Activated CD4-positive, alpha-beta memory T cell treated with anti-CD3 and anti-CD28 coated beads, Interleukin-2, amount 10 ng/mL, durations not matched to agents 7 days and 5 days (primary cell): ENCODE measurements at regions not wholly inside any gene's neighbourhood (a gene's known extent, or its start where the extent isn't known, plus 50 kb on each side); places are given as distances from the start of the nearest gene placed in this dataset.
"Not testable (repeated sequence)": the region's sequence is repeated elsewhere in the genome, so short reads cannot be mapped to it uniquely, and the experiment has no call there.

Experiments
- CTCF ChIA-PET: fragments of 350-600 bp; sonication (Branson Sonifier 250); formaldehyde crosslinking; loops from one replicate; lab custom pipeline; 2021; ENCODE audit warnings: antibody characterized with exemption, inconsistent platforms; lab: Charles Lee
- POLR2A ChIA-PET: fragments of 350-600 bp; sonication (Branson Sonifier 250); formaldehyde crosslinking; loops from one replicate; lab custom pipeline; 2021; ENCODE audit warnings: antibody characterized with exemption; lab: Charles Lee
- DNase-seq: peaks from one replicate; pipeline ENCODE4 v3.0.0-alpha.2; 2020
- H3K27ac Mint-ChIP-seq: one replicate; pipeline ENCODE4 v1.8.0; 2021; ENCODE audit warnings: mild to moderate bottlenecking, mixed read lengths
- H3K27me3 Mint-ChIP-seq: one replicate; pipeline ENCODE4 v1.8.0; 2021; ENCODE audit warnings: mixed read lengths
- H3K36me3 Mint-ChIP-seq: one replicate; pipeline ENCODE4 v1.8.0; 2021; ENCODE audit warnings: low read depth, mixed read lengths
- H3K4me1 Mint-ChIP-seq: one replicate; pipeline ENCODE4 v1.8.0; 2021; ENCODE audit warnings: mixed read lengths
- H3K4me3 Mint-ChIP-seq: one replicate; pipeline ENCODE4 v1.8.0; 2021; ENCODE audit warnings: mild to moderate bottlenecking, mixed read lengths
- H3K9me3 Mint-ChIP-seq: one replicate; pipeline ENCODE4 v1.8.0; 2021; ENCODE audit warnings: mixed read lengths

DNA sequence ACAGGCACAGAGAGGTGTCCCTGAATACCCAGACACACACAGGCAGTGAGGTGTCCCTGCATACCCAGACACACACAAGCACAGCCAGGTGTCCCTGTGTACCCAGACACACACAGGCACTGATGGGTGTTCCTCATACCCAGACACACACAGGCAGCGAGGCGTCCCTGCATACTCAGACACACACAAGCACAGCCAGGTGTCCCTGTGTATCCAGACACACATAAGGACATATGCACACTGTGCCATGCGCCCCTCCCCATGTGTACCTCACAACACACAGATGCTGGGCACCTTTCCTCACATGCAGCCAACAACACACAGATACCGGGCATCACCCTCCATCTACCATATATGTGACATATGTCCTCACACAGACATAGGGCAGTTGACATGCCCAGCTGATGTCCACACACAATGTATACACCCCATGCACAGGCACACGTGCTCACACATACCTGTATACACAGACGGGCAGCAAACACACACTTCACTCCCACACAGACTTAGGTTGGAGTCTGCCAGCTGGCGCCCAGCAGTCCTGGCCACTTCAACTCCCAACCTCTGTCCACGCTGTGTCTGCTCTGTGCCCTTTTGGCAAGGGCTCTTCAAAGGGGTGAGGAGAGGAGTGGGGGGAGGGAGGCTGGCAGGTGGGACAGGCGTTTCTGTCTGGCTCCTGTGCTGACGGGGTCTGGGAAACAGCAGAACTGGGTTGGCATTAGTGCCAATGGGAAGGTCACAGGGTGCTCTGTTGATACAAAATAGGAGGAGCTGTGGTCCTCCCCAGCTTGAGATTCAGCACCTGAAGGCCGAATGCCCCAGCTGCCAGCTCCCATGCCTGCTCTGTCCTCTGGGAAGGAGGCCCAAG is 69.4 kb upstream of the ALX4 start:
- Mint-ChIP-seq H3K9me3 (no peaks in the 10 kb centered on the region), H3K27ac (no peak overlapping the region), H3K4me3 (no peak overlapping the region), H3K27me3 (peaks cover 3% of the 10 kb centered on the region), H3K36me3 (no peaks in the 10 kb centered on the region), H3K4me1 (no peaks in the 10 kb centered on the region)
- DNase-seq = no peak
- POLR2A ChIA-PET = no interaction called here
- CTCF ChIA-PET = no interaction called here

DNA sequence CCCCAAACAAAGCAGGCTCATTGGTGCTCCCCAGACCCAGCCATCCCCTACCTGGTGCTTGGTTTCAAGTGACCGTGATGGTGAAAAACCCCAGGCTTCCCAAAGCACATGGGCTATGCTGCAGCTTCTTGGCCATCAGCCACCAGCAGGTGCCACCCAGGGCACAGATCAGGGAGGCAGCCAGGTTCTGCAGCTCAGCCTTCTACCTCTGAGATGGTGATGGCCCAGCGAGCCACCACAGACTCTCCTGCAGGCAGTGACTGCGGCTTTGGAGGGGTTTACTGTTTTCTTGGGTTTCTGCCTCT is 70.0 kb upstream of the ALX4 start:
- Mint-ChIP-seq H3K4me1 (no peaks in the 10 kb centered on the region), H3K9me3 (no peaks in the 10 kb centered on the region), H3K36me3 (no peaks in the 10 kb centered on the region), H3K27ac (no peak overlapping the region), H3K4me3 (no peak overlapping the region), H3K27me3 (peaks cover 3% of the 10 kb centered on the region)
- no peak for DNase-seq
- CTCF ChIA-PET = no interaction called here
- POLR2A ChIA-PET = no interaction called here

- no peak for DNase-seq
- Mint-ChIP-seq H3K36me3 (no peaks in the 10 kb centered on the region), H3K27ac (no peak overlapping the region), H3K4me3 (no peak overlapping the region), H3K9me3 (no peaks in the 10 kb centered on the region), H3K27me3 (peaks cover 10% of the 10 kb centered on the region), H3K4me1 (no peaks in the 10 kb centered on the region)
- ChIA-PET CTCF (no interaction called here), POLR2A (no interaction called here)
Observed at GRCh38 chr11:44380820-44381219, 70.9 kb upstream of the ALX4 start.

- CTCF ChIA-PET = no interaction called here
- H3K4me1 Mint-ChIP-seq = no peaks in the 10 kb centered on the region
- no peaks in the 10 kb centered on the region for H3K36me3 Mint-ChIP-seq
- no peak overlapping the region for H3K4me3 Mint-ChIP-seq
- POLR2A ChIA-PET = no interaction called here
- peaks cover 11% of the 10 kb centered on the region for H3K27me3 Mint-ChIP-seq
- H3K27ac Mint-ChIP-seq = no peak overlapping the region
- no peak for DNase-seq
- no peaks in the 10 kb centered on the region for H3K9me3 Mint-ChIP-seq
Observed at GRCh38 chr11:44381261-44381660, 71.3 kb upstream of the ALX4 start.

GRCh38 chr11:44382118-44382517 is 72.2 kb upstream of the ALX4 start:
- Mint-ChIP-seq H3K4me3 (no peak overlapping the region), H3K27ac (no peak overlapping the region), H3K27me3 (peaks cover 14% of the 10 kb centered on the region), H3K9me3 (no peaks in the 10 kb centered on the region), H3K4me1 (no peaks in the 10 kb centered on the region), H3K36me3 (no peaks in the 10 kb centered on the region)
- no peak for DNase-seq
- CTCF ChIA-PET = no interaction called here
- POLR2A ChIA-PET = no interaction called here

- ChIA-PET POLR2A (no interaction called here), CTCF (no interaction called here)
- no peak overlapping the region for H3K4me3 Mint-ChIP-seq
- no peak for DNase-seq
- no peak overlapping the region for H3K27ac Mint-ChIP-seq
- H3K27me3 Mint-ChIP-seq = peaks cover 15% of the 10 kb centered on the region
- H3K4me1 Mint-ChIP-seq = no peaks in the 10 kb centered on the region
- H3K36me3 Mint-ChIP-seq = no peaks in the 10 kb centered on the region
- H3K9me3 Mint-ChIP-seq = no peaks in the 10 kb centered on the region
Observed at GRCh38 chr11:44382656-44383240, 72.8 kb upstream of the ALX4 start.

DNA sequence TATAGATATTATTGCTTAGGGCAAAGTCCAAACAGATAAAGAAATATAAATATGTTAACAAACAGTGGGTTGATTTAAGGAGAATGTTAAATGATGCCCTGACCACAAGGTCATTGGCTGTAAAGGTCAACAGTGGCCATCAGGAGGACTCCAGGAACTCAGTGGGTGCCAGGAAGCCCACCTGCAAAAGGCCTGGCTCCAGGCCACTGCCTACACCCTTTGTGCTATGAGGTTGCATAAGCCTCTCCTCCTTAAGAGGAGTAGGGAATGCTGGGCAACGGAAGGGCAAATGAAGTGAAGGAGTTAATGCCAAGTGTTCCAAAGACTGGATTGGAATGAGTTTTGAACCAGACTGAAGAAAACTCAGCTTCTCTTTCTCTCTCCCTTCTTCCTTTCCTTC is 73.3 kb upstream of the ALX4 start:
- peaks cover 17% of the 10 kb centered on the region for H3K27me3 Mint-ChIP-seq
- no peaks in the 10 kb centered on the region for H3K36me3 Mint-ChIP-seq
- no peak overlapping the region for H3K27ac Mint-ChIP-seq
- ChIA-PET POLR2A (no interaction called here), CTCF (no interaction called here)
- H3K4me3 Mint-ChIP-seq = no peak overlapping the region
- no peaks in the 10 kb centered on the region for H3K4me1 Mint-ChIP-seq
- no peaks in the 10 kb centered on the region for H3K9me3 Mint-ChIP-seq
- DNase-seq = no peak

DNA sequence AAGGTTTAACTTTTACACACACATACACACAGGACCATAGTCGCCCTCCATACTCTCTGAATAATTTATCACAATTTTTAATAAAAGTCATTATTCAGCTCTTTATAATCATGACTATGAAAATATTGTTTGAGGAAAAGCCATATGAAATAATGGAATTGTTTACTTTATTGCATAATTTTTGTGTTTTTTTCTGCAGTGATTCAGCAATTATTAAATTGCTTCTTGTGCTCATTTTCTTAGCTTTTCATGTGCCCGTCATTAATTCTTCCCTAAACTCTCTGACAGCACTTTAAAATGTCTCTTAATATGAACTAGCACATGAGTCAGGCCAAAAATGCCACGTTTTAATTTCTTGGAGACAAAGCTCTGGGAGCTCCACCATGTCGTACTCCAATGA is 77.5 kb upstream of the ALX4 start:
- Mint-ChIP-seq H3K9me3 (peaks cover 2% of the 10 kb centered on the region), H3K36me3 (no peaks in the 10 kb centered on the region), H3K27ac (no peak overlapping the region), H3K4me1 (no peaks in the 10 kb centered on the region), H3K4me3 (no peak overlapping the region), H3K27me3 (peaks cover 24% of the 10 kb centered on the region)
- ChIA-PET POLR2A (no interaction called here), CTCF (no interaction called here)
- DNase-seq = no peak

- DNase-seq = no peak
- Mint-ChIP-seq H3K4me3 (no peak overlapping the region), H3K9me3 (peaks cover 2% of the 10 kb centered on the region), H3K27me3 (peaks cover 24% of the 10 kb centered on the region), H3K27ac (no peak overlapping the region), H3K4me1 (no peaks in the 10 kb centered on the region), H3K36me3 (no peaks in the 10 kb centered on the region)
- ChIA-PET POLR2A (no interaction called here), CTCF (no interaction called here)
Observed at GRCh38 chr11:44387825-44388224, 77.9 kb upstream of the ALX4 start.

DNA sequence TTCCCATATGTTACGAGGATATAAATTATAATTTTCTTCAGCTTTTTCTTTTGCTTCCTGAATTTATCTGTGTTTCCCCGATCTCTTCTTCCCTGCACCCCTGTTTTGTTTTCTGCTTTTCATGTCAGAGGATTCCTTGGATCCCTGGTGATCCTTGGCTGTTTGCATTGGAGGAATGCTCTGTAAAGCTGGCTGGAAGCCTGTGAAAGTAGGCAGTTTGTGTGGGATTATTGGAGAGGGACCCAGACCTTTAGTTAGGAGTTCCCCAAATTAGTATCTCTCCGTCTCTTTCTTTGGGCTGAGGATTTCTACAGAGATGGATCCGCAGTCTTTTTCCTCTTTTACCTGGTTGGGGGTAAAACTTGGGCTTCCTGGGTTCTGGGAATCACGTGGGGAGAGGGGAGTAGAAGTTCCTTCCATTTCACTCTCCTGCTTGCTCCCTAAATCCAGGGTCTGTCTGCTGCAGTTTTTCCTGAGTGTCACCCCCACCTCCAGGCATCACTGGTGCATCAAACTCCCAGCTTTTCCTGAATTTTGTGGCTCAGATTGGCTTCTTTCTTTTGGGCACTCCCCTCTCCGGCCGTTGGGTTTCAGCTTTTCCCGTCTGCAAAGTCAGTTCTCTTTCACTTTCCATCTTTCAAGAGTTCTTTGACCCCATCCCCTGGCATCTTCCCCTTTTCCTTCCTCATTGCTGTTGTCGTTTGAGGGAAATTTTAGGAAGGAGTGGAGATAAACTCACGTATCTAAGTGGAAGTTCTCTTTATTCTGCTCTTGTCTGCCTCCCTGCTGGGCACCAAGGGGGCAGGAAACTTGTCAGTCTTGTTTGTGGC is 79.1 kb upstream of the ALX4 start:
- H3K4me3 Mint-ChIP-seq = no peak overlapping the region
- H3K36me3 Mint-ChIP-seq = no peaks in the 10 kb centered on the region
- peaks cover 25% of the 10 kb centered on the region for H3K27me3 Mint-ChIP-seq
- POLR2A ChIA-PET = no interaction called here
- DNase-seq = no peak
- H3K9me3 Mint-ChIP-seq = peaks cover 2% of the 10 kb centered on the region
- no peak overlapping the region for H3K27ac Mint-ChIP-seq
- CTCF ChIA-PET = no interaction called here
- no peaks in the 10 kb centered on the region for H3K4me1 Mint-ChIP-seq

GRCh38 chr11:44389963-44390605 is 80.1 kb upstream of the ALX4 start:
- POLR2A ChIA-PET = no interaction called here
- Mint-ChIP-seq H3K36me3 (no peaks in the 10 kb centered on the region), H3K4me3 (no peak overlapping the region), H3K27ac (no peak overlapping the region), H3K9me3 (peaks cover 2% of the 10 kb centered on the region), H3K27me3 (peaks cover 32% of the 10 kb centered on the region), H3K4me1 (no peaks in the 10 kb centered on the region)
- no peak for DNase-seq
- CTCF ChIA-PET = no interaction called here

DNA sequence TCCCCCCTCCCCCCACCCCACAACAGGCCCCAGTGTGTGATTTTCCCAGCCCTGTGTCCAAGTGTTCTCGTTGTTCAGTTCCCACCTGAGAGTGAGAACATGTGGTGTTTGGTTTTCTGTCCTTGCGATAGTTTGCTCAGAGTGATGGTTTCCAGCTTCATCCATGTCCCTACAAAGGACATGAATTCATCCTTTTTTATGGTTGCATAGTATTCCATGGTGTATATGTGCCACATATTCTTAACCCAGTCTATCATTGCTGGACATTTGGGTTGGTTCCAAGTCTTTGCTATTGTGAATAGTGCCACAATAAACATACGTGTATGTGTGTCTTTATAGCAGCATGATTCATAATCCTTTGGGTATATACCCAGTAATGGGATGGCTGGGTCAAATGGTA is 81.1 kb upstream of the ALX4 start:
- H3K4me3 Mint-ChIP-seq, DNase-seq, CTCF ChIA-PET, POLR2A ChIA-PET, H3K36me3 Mint-ChIP-seq, H3K4me1 Mint-ChIP-seq, H3K27ac Mint-ChIP-seq, H3K9me3 Mint-ChIP-seq: not testable (repeated sequence)
- H3K27me3 Mint-ChIP-seq = peaks cover 31% of the 10 kb centered on the region

DNA sequence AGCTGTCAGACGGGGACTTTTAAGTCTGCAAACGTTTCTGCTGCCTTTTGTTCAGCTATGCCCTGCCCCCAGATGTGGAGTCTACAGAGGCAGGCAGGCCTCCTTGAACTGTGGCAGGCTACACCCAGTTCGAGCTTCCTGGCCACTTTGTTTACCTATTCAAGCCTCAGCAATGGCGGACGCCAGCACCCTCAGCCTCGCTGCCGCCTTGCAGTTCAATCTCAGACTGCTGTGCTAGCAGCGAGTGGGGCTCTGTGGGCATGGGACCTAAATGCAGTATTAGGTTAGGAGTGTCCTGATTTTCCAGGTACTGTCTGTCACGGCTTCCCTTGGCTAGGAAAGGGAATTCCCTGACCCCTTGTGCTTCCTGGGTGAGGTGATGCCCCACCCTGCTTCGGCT is 86.8 kb upstream of the ALX4 start:
- CTCF ChIA-PET, H3K9me3 Mint-ChIP-seq, H3K36me3 Mint-ChIP-seq, H3K27ac Mint-ChIP-seq, H3K4me1 Mint-ChIP-seq, H3K4me3 Mint-ChIP-seq, DNase-seq: not testable (repeated sequence)
- POLR2A ChIA-PET = interaction anchor here (0.7 kb wide), 1 partner anchor 53 kb away, joined by 3 read pairs; no protein-coding TSS in a partner anchor
- H3K27me3 Mint-ChIP-seq = peaks cover 20% of the 10 kb centered on the region
